IPS-18c (cell line): ENCODE measurements at regions not wholly inside any gene's neighbourhood (a gene's known extent, or its start where the extent isn't known, plus 50 kb on each side); places are given as distances from the start of the nearest gene placed in this dataset.
"Not testable (repeated sequence)": the region's sequence is repeated elsewhere in the genome, so short reads cannot be mapped to it uniquely, and the experiment has no call there.

Experiments
- H3K4me3 ChIP-seq: 2 replicates; pipeline ENCODE4 v1.7.0; 2013; ENCODE audit warnings: low read depth, mild to moderate bottlenecking, low read length, moderate library complexity; ENCODE audit not compliant: insufficient read depth
- H3K9me3 ChIP-seq: one replicate; pipeline ENCODE4 v1.6.1; 2013; ENCODE audit warnings: mild to moderate bottlenecking, low read length, moderate library complexity; ENCODE audit not compliant: control insufficient read depth, insufficient read depth

- Histone ChIP-seq H3K4me3 (no peak overlapping the region), H3K9me3 (no peaks in the 10 kb centered on the region)
Measured at GRCh38 chr11:28819741-28820140, 711.6 kb downstream of the METTL15 start.

- H3K4me3 ChIP-seq: no peak overlapping the region
- no peaks in the 10 kb centered on the region for H3K9me3 ChIP-seq
Measured at GRCh38 chr11:28815110-28815509, 706.9 kb downstream of the METTL15 start.

- Histone ChIP-seq H3K4me3 (no peak overlapping the region), H3K9me3 (no peaks in the 10 kb centered on the region)
Measured at GRCh38 chr11:28808771-28809170, 700.6 kb downstream of the METTL15 start.

GRCh38 chr11:28799316-28799715 lies 691.1 kb downstream of the METTL15 start:
- Histone ChIP-seq H3K4me3 (no peak overlapping the region), H3K9me3 (no peaks in the 10 kb centered on the region)

- H3K9me3 ChIP-seq: no peaks in the 10 kb centered on the region
- H3K4me3 ChIP-seq: no peak overlapping the region
Measured at GRCh38 chr11:28798286-28798685, 690.1 kb downstream of the METTL15 start.

- Histone ChIP-seq H3K4me3 (no peak overlapping the region), H3K9me3 (no peaks in the 10 kb centered on the region)
Measured at GRCh38 chr11:28797536-28797935, 689.3 kb downstream of the METTL15 start.

- H3K9me3 ChIP-seq: no peaks in the 10 kb centered on the region
- H3K4me3 ChIP-seq: no peak overlapping the region
Measured at GRCh38 chr11:28794405-28794804, 686.2 kb downstream of the METTL15 start.

- Histone ChIP-seq H3K9me3 (no peaks in the 10 kb centered on the region), H3K4me3 (no peak overlapping the region; the same call in 1 of the 2 replicates)
Measured at GRCh38 chr11:28793282-28793738, 685.1 kb downstream of the METTL15 start.

GRCh38 chr11:28792856-28793255 lies 684.7 kb downstream of the METTL15 start:
- H3K4me3 ChIP-seq: no peak overlapping the region; the same call in 1 of the 2 replicates

GRCh38 chr11:28787897-28788296 lies 679.7 kb downstream of the METTL15 start:
- not testable (repeated sequence) for H3K9me3 ChIP-seq, H3K4me3 ChIP-seq

More at GRCh38 chr11:28792856-28793255, 684.7 kb downstream of the METTL15 start:
- H3K9me3 ChIP-seq: no peaks in the 10 kb centered on the region

- H3K4me3 ChIP-seq: no peak overlapping the region
- H3K9me3 ChIP-seq: no peaks in the 10 kb centered on the region
Measured at GRCh38 chr11:28777126-28777525, 668.9 kb downstream of the METTL15 start.

GRCh38 chr11:28773606-28774005 lies 665.4 kb downstream of the METTL15 start:
- Histone ChIP-seq H3K4me3 (no peak overlapping the region), H3K9me3 (no peaks in the 10 kb centered on the region)

- H3K9me3 ChIP-seq: no peaks in the 10 kb centered on the region
- no peak overlapping the region for H3K4me3 ChIP-seq
Measured at GRCh38 chr11:28770806-28771205, 662.6 kb downstream of the METTL15 start.

- Histone ChIP-seq H3K9me3 (no peaks in the 10 kb centered on the region), H3K4me3 (no peak overlapping the region)
Measured at GRCh38 chr11:28767574-28767973, 659.4 kb downstream of the METTL15 start.

GRCh38 chr11:28763876-28764275 lies 655.7 kb downstream of the METTL15 start:
- Histone ChIP-seq H3K4me3 (no peak overlapping the region), H3K9me3 (no peaks in the 10 kb centered on the region)

- no peak overlapping the region for H3K4me3 ChIP-seq
- no peaks in the 10 kb centered on the region for H3K9me3 ChIP-seq
Measured at GRCh38 chr11:28763151-28763550, 655.0 kb downstream of the METTL15 start.

- no peaks in the 10 kb centered on the region for H3K9me3 ChIP-seq
- H3K4me3 ChIP-seq: no peak overlapping the region
Measured at GRCh38 chr11:28760676-28761390, 652.6 kb downstream of the METTL15 start.

- H3K4me3 ChIP-seq: no peak overlapping the region
Measured at GRCh38 chr11:28759311-28759710, 651.1 kb downstream of the METTL15 start.

More at GRCh38 chr11:28759311-28759710, 651.1 kb downstream of the METTL15 start:
- H3K9me3 ChIP-seq: no peaks in the 10 kb centered on the region
